ENCODE measurements at regions not wholly inside any gene's neighbourhood (a gene's known extent, or its start where the extent isn't known, plus 50 kb on each side); places are given as distances from the start of the nearest gene placed in this dataset.
A peak's percentile ranks its signal among the peaks of the same experiment; 100 is the strongest.

DNA sequence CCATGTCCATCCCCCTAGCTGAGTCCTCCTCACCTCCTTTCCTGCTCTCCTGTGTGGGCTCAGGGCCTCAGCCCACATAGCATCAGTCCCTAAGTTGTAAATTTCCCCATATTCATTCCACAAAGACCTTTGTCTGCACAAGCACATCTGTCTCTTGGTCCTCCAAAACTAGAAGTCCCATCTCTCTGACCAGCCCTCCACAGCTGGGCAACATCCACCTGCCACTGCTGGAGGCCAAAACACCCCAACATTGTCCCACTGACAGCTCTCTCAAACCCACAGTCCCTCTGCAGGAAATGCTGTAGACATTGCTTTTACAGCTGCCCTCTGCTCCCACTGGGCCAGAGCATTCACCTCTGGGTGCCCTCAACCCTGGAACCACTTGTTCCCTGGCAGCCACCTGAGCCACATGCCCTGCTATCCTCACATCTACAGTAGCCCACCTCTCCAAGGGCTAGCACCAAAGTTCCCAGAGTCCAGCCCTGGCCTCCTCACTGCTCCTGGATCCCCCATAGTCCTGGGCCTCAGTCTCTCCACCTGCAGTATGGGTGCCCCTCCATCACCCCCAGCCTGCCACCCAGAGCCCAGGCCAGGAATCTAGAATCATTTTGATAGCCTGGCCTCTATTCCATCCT is 1722.7 kb downstream of the TP53TG3F start:
- Histone ChIP-seq H3K9me3 (no peaks in the 10 kb centered on the region), H3K4me3 (no peak overlapping the region), H3K27me3 (no peaks in the 10 kb centered on the region), H3K27ac (no peak overlapping the region), H3K36me3 (no peaks in the 10 kb centered on the region), H3K4me1 (no peaks in the 10 kb centered on the region)
- DNase-seq (peak in 1 of 3 donors; percentile 18), ATAC-seq (no peak)
- intact Hi-C loops (cut with DNase I) = loop anchor here in 1 of 2 donors (10.0 kb wide), 1 partner anchor 203 kb away; no protein-coding TSS in a partner anchor
- TF ChIP-seq POLR2A (IDR thresholded peaks at IDR 0.05) = no peak
- TF ChIP-seq, protein P1, sequence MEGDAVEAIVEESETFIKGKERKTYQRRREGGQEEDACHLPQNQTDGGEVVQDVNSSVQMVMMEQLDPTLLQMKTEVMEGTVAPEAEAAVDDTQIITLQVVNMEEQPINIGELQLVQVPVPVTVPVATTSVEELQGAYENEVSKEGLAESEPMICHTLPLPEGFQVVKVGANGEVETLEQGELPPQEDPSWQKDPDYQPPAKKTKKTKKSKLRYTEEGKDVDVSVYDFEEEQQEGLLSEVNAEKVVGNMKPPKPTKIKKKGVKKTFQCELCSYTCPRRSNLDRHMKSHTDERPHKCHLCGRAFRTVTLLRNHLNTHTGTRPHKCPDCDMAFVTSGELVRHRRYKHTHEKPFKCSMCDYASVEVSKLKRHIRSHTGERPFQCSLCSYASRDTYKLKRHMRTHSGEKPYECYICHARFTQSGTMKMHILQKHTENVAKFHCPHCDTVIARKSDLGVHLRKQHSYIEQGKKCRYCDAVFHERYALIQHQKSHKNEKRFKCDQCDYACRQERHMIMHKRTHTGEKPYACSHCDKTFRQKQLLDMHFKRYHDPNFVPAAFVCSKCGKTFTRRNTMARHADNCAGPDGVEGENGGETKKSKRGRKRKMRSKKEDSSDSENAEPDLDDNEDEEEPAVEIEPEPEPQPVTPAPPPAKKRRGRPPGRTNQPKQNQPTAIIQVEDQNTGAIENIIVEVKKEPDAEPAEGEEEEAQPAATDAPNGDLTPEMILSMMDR (IDR thresholded peaks at IDR 0.05) = no peak

DNA sequence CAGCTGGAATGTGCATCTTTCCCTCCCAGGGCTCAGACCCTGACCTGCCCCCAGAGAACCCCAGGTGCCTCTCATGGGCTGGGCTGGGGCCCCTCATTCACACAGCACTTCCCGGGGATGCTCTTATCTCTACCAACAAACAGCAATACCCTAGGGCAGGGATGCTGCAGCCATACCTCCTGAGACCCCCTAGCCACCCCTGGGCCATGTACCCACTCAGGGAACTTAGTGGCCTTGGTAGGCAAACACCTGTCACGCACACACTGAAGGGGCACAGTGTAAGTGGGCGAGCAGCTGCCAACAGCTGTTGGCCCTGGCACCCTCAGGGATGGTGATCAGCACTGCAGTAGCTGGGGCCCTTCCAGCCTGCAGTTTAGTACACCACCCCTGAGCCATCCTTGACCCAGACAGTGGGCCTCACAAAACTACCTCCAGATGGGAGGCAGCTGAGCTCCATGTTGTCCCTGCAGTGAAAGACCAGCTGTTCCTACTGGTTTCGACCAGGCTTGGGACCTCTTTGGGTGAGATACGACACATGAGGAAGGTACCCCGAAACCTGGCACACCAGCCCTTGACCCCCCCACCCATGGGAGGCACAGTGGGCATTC is 1723.6 kb downstream of the TP53TG3F start:
- no peaks in the 10 kb centered on the region for H3K36me3 ChIP-seq
- WGBS (ENCODE audit: insufficient coverage, low coverage, low lambda C conversion rate, missing lambda C conversion rate) = 36% methylated on average over 4 of the region's 6 CpGs
- H3K27ac ChIP-seq = no peak overlapping the region
- no peak overlapping the region for H3K4me3 ChIP-seq
- no peaks in the 10 kb centered on the region for H3K27me3 ChIP-seq
- DNase-seq (peak in 1 of 3 donors; percentile 19), ATAC-seq (no peak)
- intact Hi-C loops (cut with DNase I) = loop anchor here in 1 of 2 donors (10.0 kb wide), 1 partner anchor 202 kb away; no protein-coding TSS in a partner anchor
- no peaks in the 10 kb centered on the region for H3K9me3 ChIP-seq
- no peaks in the 10 kb centered on the region for H3K4me1 ChIP-seq
- TF ChIP-seq POLR2A (IDR thresholded peaks at IDR 0.05) = no peak
- TF ChIP-seq, protein P1 (IDR thresholded peaks at IDR 0.05) = no peak

DNA sequence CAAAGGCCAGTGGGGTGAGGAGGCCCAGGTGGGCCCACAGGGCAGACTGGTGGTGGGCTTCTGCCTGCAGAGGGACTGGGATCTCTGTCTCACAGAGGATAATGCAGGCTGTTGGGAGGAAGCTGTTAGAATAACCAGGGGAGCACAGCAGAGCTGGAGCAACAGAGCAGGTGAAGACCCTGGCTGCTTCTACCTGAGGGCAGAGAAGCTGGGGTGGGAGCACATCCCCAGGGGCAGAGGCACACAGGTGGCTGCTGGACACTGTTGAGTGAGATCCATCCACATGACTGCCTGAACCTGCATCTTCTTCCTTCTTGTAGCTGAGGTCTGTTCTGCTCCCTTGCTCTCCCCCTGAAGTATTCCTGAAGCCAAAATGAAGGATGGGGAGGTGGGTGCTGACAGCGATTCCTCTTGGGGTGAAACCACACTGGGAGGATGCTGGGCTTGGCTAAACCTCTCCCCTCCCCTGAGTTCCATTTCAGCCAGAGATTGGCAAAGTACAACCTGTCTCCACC is 1725.0 kb downstream of the TP53TG3F start:
- H3K27ac ChIP-seq = no peak overlapping the region
- no peaks in the 10 kb centered on the region for H3K27me3 ChIP-seq
- TF ChIP-seq, protein P1 (IDR thresholded peaks at IDR 0.05) = no peak
- TF ChIP-seq POLR2A (IDR thresholded peaks at IDR 0.05) = no peak
- no peak overlapping the region for H3K4me3 ChIP-seq
- DNase-seq (no peak), ATAC-seq (no peak)
- 33% methylated on average over 1 of the region's 1 CpG for WGBS (ENCODE audit: insufficient coverage, low coverage, low lambda C conversion rate, missing lambda C conversion rate)
- intact Hi-C loops (cut with DNase I) = loop anchor here in 1 of 2 donors (10.0 kb wide), 1 partner anchor 200 kb away; no protein-coding TSS in a partner anchor
- H3K4me1 ChIP-seq = no peaks in the 10 kb centered on the region
- no peaks in the 10 kb centered on the region for H3K36me3 ChIP-seq
- no peaks in the 10 kb centered on the region for H3K9me3 ChIP-seq

DNA sequence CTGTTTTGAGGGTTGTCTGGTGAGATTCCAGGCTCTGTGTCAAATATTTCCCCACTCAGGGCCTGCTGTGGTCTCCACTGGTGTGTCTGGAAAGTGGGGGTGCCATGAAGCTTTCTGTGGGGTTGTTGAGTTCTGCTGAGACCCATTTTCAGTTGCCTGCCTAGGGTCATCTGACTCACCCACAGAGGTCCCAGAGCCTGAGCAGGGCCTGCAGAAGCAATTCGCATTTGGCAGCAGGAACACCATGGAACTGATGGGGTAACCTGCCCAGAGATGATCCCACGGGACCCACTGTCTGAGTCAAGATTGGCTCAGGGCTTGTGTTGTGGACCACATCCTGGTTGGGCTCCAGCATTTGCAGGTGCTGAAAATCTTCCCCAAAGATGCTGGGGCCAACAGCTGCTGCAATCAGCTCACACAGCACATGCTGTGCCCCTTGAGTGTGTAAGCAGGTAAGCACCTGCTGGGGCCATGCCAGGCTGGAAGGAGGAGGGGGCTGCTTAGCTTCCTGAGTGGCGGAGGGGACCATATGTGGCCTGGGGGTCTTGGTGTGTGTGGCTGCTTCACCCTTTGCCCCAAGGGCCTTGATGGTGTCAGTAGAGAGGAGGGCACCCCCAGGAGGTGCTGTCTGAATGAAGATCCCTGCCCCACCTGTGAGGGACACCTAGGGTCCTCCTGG is 1726.1 kb downstream of the TP53TG3F start:
- Histone ChIP-seq H3K27me3 (no peaks in the 10 kb centered on the region), H3K4me3 (no peak overlapping the region), H3K27ac (no peak overlapping the region), H3K4me1 (no peaks in the 10 kb centered on the region), H3K9me3 (no peaks in the 10 kb centered on the region), H3K36me3 (no peaks in the 10 kb centered on the region)
- DNase-seq (peak in 1 of 3 donors; percentile 32), ATAC-seq (no peak)
- intact Hi-C loops (cut with DNase I) = loop anchor here in 1 of 2 donors (10.0 kb wide), 1 partner anchor 199 kb away; no protein-coding TSS in a partner anchor
- 100% methylated on average over 1 of the region's 3 CpGs for WGBS (ENCODE audit: insufficient coverage, low coverage, low lambda C conversion rate, missing lambda C conversion rate)
- TF ChIP-seq POLR2A (IDR thresholded peaks at IDR 0.05) = no peak
- TF ChIP-seq, protein P1 (IDR thresholded peaks at IDR 0.05) = no peak

All from right lobe of liver (tissue), 6 donors.